Skeletal muscle satellite cell (primary cell): ENCODE measurements at regions not wholly inside any gene's neighbourhood (a gene's known extent, or its start where the extent isn't known, plus 50 kb on each side); places are given as distances from the start of the nearest gene placed in this dataset.

Experiments used
- H3K27me3 ChIP-seq: 2 replicates; pipeline ENCODE4 v1.7.0; 2013; ENCODE audit warnings: low read length; ENCODE audit not compliant: control insufficient read depth, insufficient read depth
- H3K36me3 ChIP-seq: 2 replicates; pipeline ENCODE4 v1.7.0; 2013; ENCODE audit warnings: mild to moderate bottlenecking, control low read depth, low read length; ENCODE audit not compliant: insufficient read depth
- H3K4me1 ChIP-seq: 2 replicates; pipeline ENCODE4 v1.7.0; 2013; ENCODE audit warnings: low read length; ENCODE audit not compliant: control insufficient read depth, insufficient read depth
- H3K4me2 ChIP-seq: 2 replicates; pipeline ENCODE4 v1.7.0; 2013; ENCODE audit warnings: mild to moderate bottlenecking, low read length
- H3K4me3 ChIP-seq: 2 replicates; pipeline ENCODE4 v1.7.0; 2013; ENCODE audit warnings: low read length
- H3K9ac ChIP-seq: 2 replicates; pipeline ENCODE4 v1.7.0; 2013; ENCODE audit warnings: mild to moderate bottlenecking, low read depth, low read length, moderate library complexity
- H3K9me3 ChIP-seq: replicated peaks from 2 replicates; pipeline ENCODE4 v1.7.0; 2013; ENCODE audit warnings: mild to moderate bottlenecking, control low read depth, low read length

DNA sequence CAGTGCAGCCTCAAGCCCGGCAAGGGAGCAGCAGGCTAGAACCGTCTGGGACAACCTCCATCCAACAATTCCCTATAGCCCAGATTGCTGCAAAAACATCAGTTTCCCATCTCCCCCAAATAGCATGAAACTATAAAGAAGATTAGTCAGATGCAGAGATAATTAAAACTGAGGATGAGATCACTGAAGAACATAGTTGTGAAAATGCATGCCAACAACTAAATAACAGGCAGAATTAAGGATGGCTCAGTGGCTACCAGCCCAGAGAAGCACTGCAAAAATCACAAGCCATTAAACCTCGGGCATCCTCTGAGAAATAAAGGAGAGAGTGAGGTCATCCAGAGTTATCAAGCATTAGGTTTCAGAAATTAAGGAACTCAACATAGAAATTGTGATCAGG lies 427.1 kb downstream of the TNS3 start:
- no peaks in the 10 kb centered on the region for H3K27me3 ChIP-seq
- H3K4me3 ChIP-seq: no peak overlapping the region
- no peaks in the 10 kb centered on the region for H3K36me3 ChIP-seq
- H3K9ac ChIP-seq: peak overlapping the region; percentile 9
- peaks cover 2% of the 10 kb centered on the region for H3K9me3 ChIP-seq
- no peak overlapping the region for H3K4me2 ChIP-seq
- H3K4me1 ChIP-seq: peaks cover 40% of the 10 kb centered on the region

- no peak overlapping the region for H3K4me3 ChIP-seq
- peak overlapping the region; percentile 34 for H3K4me2 ChIP-seq
- H3K9ac ChIP-seq: peak overlapping the region; percentile 68
- H3K9me3 ChIP-seq: peaks cover 2% of the 10 kb centered on the region
- no peaks in the 10 kb centered on the region for H3K27me3 ChIP-seq
- H3K36me3 ChIP-seq: no peaks in the 10 kb centered on the region
- H3K4me1 ChIP-seq: peaks cover 40% of the 10 kb centered on the region
Observed at GRCh38 chr7:47153576-47153975, 428.3 kb downstream of the TNS3 start.

DNA sequence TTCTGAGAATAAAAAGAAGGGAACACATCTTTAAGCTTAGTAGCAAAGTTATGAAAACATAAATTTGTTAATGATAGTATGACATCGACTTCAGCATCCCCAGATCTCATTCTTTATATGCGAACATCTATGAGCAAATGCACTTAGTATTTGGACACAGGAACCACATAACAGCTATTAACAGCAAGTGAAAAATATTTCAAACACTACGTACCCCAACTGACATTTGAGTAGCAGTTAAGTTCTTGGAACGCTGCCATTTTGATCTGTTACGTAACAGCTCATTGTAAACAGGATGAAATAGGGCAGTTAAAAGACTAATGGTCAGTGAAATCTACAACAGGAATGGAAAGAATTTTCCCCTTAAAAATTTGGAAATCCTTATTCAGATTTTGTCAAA lies 428.9 kb downstream of the TNS3 start:
- Histone ChIP-seq H3K27me3 (no peaks in the 10 kb centered on the region), H3K9ac (peak overlapping the region; percentile 71), H3K4me2 (peak overlapping the region; percentile 34), H3K9me3 (peaks cover 2% of the 10 kb centered on the region), H3K4me3 (no peak overlapping the region), H3K4me1 (peaks cover 40% of the 10 kb centered on the region), H3K36me3 (no peaks in the 10 kb centered on the region)

DNA sequence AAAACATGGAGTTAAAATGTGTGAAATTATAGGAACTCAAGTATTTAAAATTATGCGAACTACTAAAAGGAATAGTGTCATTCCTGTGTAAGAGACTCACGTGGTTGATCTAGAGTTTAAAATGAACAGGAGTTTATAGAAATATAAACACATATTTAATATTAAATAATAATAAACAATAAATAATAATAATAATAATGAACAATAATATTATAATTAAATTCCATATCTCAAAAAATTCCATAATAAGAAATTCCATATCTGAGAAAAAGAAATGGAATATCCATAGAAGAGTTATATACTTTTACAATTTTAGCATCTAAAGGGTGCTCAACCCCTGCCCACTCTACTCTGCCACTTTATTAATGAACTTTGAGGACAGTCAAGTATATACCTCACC lies 429.6 kb downstream of the TNS3 start:
- Histone ChIP-seq H3K4me3 (no peak overlapping the region), H3K4me1 (peaks cover 40% of the 10 kb centered on the region), H3K9ac (peak overlapping the region; percentile 71), H3K9me3 (peaks cover 2% of the 10 kb centered on the region), H3K27me3 (no peaks in the 10 kb centered on the region), H3K4me2 (no peak overlapping the region), H3K36me3 (no peaks in the 10 kb centered on the region)

- H3K4me2 ChIP-seq: no peak overlapping the region
- peak overlapping the region; percentile 60 for H3K9ac ChIP-seq
- peaks cover 40% of the 10 kb centered on the region for H3K4me1 ChIP-seq
Observed at GRCh38 chr7:47150497-47151260, 431.2 kb downstream of the TNS3 start.

DNA sequence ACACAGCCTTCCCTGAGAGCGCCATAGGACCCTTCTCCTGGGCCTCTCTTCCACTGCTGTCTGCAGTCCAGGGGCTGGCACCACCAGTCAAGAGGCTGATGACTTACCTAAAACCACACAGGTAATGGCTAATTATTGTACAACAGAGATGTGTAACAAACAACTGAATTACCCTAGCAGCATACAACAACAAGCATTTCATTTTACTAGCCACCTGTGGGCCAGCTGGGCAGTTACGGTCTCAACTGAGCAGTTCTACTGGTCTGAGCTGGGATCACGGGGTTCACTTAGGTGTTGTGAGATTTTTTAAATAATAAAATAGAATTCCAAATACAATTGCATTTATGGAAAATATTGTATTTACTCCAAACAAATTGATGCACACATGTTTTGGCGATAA lies 431.9 kb downstream of the TNS3 start:
- H3K4me2 ChIP-seq: no peak overlapping the region
- no peak overlapping the region for H3K9ac ChIP-seq
- peaks cover 2% of the 10 kb centered on the region for H3K9me3 ChIP-seq
- H3K36me3 ChIP-seq: no peaks in the 10 kb centered on the region
- H3K4me1 ChIP-seq: peaks cover 39% of the 10 kb centered on the region
- H3K27me3 ChIP-seq: no peaks in the 10 kb centered on the region
- H3K4me3 ChIP-seq: no peak overlapping the region

More at GRCh38 chr7:47150497-47151260, 431.2 kb downstream of the TNS3 start:
- H3K27me3 ChIP-seq: no peaks in the 10 kb centered on the region
- no peak overlapping the region for H3K4me3 ChIP-seq
- peaks cover 2% of the 10 kb centered on the region for H3K9me3 ChIP-seq
- H3K36me3 ChIP-seq: no peaks in the 10 kb centered on the region

DNA sequence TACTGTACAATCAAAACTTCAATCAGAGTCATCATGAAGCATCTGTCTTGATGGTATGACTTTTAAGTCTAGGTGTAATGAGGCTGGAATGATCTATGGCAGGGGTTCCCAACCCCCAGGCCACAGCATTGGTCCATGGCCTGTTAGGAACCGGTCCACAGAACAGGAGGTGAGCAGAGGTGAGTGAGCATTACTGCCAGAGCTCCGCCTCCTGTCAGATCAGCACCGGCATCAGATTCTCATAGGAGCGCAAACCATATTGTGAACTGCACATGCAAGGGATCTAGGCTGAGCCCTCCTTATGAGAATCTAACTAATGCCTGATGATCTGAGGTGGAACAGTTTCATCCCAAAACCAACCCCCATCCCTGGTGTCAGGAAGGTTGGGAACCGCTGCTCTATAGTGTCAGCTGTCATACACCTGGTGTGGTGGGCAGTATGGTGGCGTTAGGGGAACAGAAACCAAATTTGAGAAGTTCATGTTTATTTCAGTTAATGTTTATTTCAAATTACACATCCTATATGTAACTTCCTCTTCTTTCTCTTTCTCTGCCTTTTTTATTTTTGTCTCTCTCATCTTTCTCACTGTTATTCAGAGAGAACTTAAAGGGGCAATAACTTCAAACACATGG lies 432.6 kb downstream of the TNS3 start:
- no peak overlapping the region for H3K4me3 ChIP-seq
- H3K4me2 ChIP-seq: no peak overlapping the region
- peaks cover 2% of the 10 kb centered on the region for H3K9me3 ChIP-seq
- H3K4me1 ChIP-seq: peaks cover 33% of the 10 kb centered on the region
- no peak overlapping the region for H3K9ac ChIP-seq
- H3K27me3 ChIP-seq: no peaks in the 10 kb centered on the region
- no peaks in the 10 kb centered on the region for H3K36me3 ChIP-seq

- Histone ChIP-seq H3K9me3 (peaks cover 2% of the 10 kb centered on the region), H3K4me2 (no peak overlapping the region), H3K9ac (no peak overlapping the region), H3K36me3 (no peaks in the 10 kb centered on the region), H3K4me3 (no peak overlapping the region), H3K27me3 (no peaks in the 10 kb centered on the region), H3K4me1 (peaks cover 28% of the 10 kb centered on the region)
Observed at GRCh38 chr7:47148536-47149207, 433.2 kb downstream of the TNS3 start.

DNA sequence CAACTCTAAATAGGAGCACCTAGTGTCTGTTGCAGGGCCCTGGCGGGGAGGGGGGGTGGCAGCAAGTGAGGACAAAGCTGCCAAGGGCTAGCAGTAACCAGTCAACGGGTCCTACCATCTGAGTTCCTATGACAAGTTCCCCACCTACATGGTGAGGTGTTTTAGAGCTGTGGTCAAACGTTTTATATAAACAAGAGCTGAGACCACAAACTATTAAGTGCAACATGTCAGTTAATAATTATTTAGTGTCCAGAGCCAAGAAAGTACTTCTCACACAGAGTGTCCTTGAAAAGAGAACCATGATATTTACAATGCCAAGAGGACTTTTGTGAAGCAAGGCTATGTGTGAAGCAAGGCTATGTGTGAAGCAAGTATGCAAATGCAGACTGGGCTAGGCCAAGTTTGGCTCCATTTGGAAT lies 434.7 kb downstream of the TNS3 start:
- H3K9ac ChIP-seq: no peak overlapping the region
- no peaks in the 10 kb centered on the region for H3K27me3 ChIP-seq
- H3K4me2 ChIP-seq: no peak overlapping the region
- H3K36me3 ChIP-seq: no peaks in the 10 kb centered on the region
- H3K4me1 ChIP-seq: peaks cover 32% of the 10 kb centered on the region
- peaks cover 2% of the 10 kb centered on the region for H3K9me3 ChIP-seq
- no peak overlapping the region for H3K4me3 ChIP-seq

DNA sequence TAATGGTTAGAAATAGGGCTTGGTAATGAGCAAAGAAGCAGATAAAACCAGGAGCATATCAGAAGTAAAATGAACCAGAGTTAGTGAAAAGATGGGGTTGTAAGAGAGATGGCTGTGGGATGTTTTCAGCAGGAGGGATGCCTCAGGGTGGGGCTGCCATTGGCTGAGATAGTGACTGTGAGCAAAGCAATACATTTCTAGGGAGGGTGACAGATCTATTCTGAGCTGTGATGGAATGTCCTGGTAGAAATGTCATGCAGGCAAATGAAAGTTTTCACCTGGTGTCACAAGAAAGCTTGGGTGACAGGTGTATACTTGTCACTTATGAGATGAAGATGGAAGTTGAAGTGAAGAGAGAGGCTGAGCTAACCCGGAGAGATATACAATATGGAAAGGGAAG lies 435.9 kb downstream of the TNS3 start:
- H3K9ac ChIP-seq: no peak overlapping the region
- peaks cover 23% of the 10 kb centered on the region for H3K4me1 ChIP-seq
- no peak overlapping the region for H3K4me3 ChIP-seq
- H3K36me3 ChIP-seq: no peaks in the 10 kb centered on the region
- no peaks in the 10 kb centered on the region for H3K27me3 ChIP-seq
- H3K4me2 ChIP-seq: no peak overlapping the region
- H3K9me3 ChIP-seq: peaks cover 2% of the 10 kb centered on the region

- no peaks in the 10 kb centered on the region for H3K9me3 ChIP-seq
- H3K4me1 ChIP-seq: peaks cover 18% of the 10 kb centered on the region
- H3K4me2 ChIP-seq: no peak overlapping the region
- no peak overlapping the region for H3K4me3 ChIP-seq
- no peak overlapping the region for H3K9ac ChIP-seq
- no peaks in the 10 kb centered on the region for H3K27me3 ChIP-seq
- H3K36me3 ChIP-seq: no peaks in the 10 kb centered on the region
Observed at GRCh38 chr7:47145186-47145725, 436.7 kb downstream of the TNS3 start.
